Keratinocyte (primary cell): ENCODE measurements at regions not wholly inside any gene's neighbourhood (a gene's known extent, or its start where the extent isn't known, plus 50 kb on each side); places are given as distances from the start of the nearest gene placed in this dataset.

Source experiments
- DNase-seq: peaks from one replicate; pipeline ENCODE4 v3.0.0-alpha.2; 2011; ENCODE audit warnings: low read depth, missing footprints, low spot score
- FAIRE-seq: peaks from 2 replicates; lab custom pipeline; 2011; peaks lifted over from hg19 to GRCh38; lab: Jason Lieb, UNC
- H2AFZ ChIP-seq: 2 replicates; pipeline ENCODE4 v1.6.0; 2012; ENCODE audit warnings: low read length, control low read depth, inconsistent platforms; ENCODE audit not compliant: control insufficient read depth
- H3K27ac ChIP-seq: 2 replicates; pipeline ENCODE4 v1.5.1; 2011; ENCODE audit warnings: low read length; ENCODE audit not compliant: control insufficient read depth, insufficient read depth
- H3K27me3 ChIP-seq: 3 replicates; pipeline ENCODE4 v1.6.0; 2011; ENCODE audit warnings: low read length; ENCODE audit not compliant: control insufficient read depth, insufficient read depth; ENCODE audit errors: extremely low read depth
- H3K36me3 ChIP-seq, 2 experiments: 2 replicates in 1 of 2; 3 replicates in 1 of 2; pipeline ENCODE4 v1.5.1; 2011; ENCODE audit warnings: low read length in 2 of 2, mild to moderate bottlenecking in 1 of 2; ENCODE audit not compliant: control insufficient read depth in 2 of 2, insufficient read depth in 2 of 2; ENCODE audit errors: extremely low read depth in 1 of 2
- H3K4me1 ChIP-seq: 3 replicates; pipeline ENCODE4 v1.5.1; 2011; ENCODE audit warnings: low read length; ENCODE audit not compliant: control insufficient read depth, insufficient read depth; ENCODE audit errors: extremely low read depth
- H3K4me2 ChIP-seq: 3 replicates; pipeline ENCODE4 v1.6.0; 2011; ENCODE audit warnings: low read depth, low read length; ENCODE audit not compliant: control insufficient read depth, insufficient read depth; ENCODE audit errors: extremely low read depth
- H3K4me3 ChIP-seq, 3 experiments: fragments of 200-600 bp in 1 of 3; sonication (generic) in 1 of 3; 2 replicates in 2 of 3; 3 replicates in 1 of 3; pipeline ENCODE4 v1.5.1; 2011 to 2016; ENCODE audit warnings: low read length in 3 of 3, mild to moderate bottlenecking in 3 of 3, control low read depth in 2 of 3, inconsistent platforms in 1 of 3, low read depth in 1 of 3, mixed read lengths in 1 of 3, mixed run types in 1 of 3, moderate library complexity in 1 of 3; ENCODE audit not compliant: control insufficient read depth in 2 of 3, insufficient read depth in 2 of 3; ENCODE audit errors: extremely low read depth in 1 of 3
- H3K79me2 ChIP-seq: 2 replicates; pipeline ENCODE4 v1.6.0; 2012; ENCODE audit warnings: low read length; ENCODE audit not compliant: control insufficient read depth, insufficient read depth
- H3K9ac ChIP-seq: 3 replicates; pipeline ENCODE4 v1.6.0; 2011; ENCODE audit warnings: low read length; ENCODE audit not compliant: control insufficient read depth, insufficient read depth; ENCODE audit errors: extremely low read depth
- H3K9me1 ChIP-seq: 3 replicates; pipeline ENCODE4 v1.6.0; 2011; ENCODE audit warnings: low read length; ENCODE audit not compliant: control insufficient read depth, insufficient read depth; ENCODE audit errors: extremely low read depth
- H3K9me3 ChIP-seq: 2 replicates; pipeline ENCODE4 v1.5.1; 2012; ENCODE audit warnings: low read depth, low read length; ENCODE audit not compliant: control insufficient read depth
- H4K20me1 ChIP-seq: 3 replicates; pipeline ENCODE4 v1.6.0; 2011; ENCODE audit warnings: low read length; ENCODE audit not compliant: control insufficient read depth, insufficient read depth; ENCODE audit errors: extremely low read depth
- CTCF ChIP-seq, 3 experiments: IDR thresholded peaks in 1 of 3; conservative IDR thresholded peaks in 1 of 3; optimal IDR thresholded peaks in 1 of 3; 2 replicates in 2 of 3; 3 replicates in 1 of 3; pipeline versions ENCODE3 to v1.5.1; 2011; ENCODE audit warnings: low read length in 3 of 3, mild to moderate bottlenecking in 3 of 3, moderate library complexity in 2 of 3, control low read depth in 1 of 3, inconsistent platforms in 1 of 3; ENCODE audit not compliant: insufficient read depth in 2 of 3; ENCODE audit errors: extremely low read depth in 1 of 3
- EZH2 ChIP-seq: IDR thresholded peaks from one replicate; pipeline ENCODE4 v1.6.1; 2012; ENCODE audit warnings: inconsistent platforms, mild to moderate bottlenecking, low read length, moderate library complexity
- dilution Hi-C: fragments of 300-500 bp; cut with MboI; formaldehyde crosslinking; loops from one replicate; pipeline ENCODE4 v1.7.0; 2020; ENCODE audit warnings: low sequenced_read_pairs; ENCODE audit not compliant: extremely low pct_ligation_motif_present

GRCh38 chr18:57220480-57220879 is 73.6 kb downstream of the BOD1L2 start:
- Histone ChIP-seq H2AFZ (no peak overlapping the region), H3K27ac (no peak overlapping the region), H3K4me2 (no peak overlapping the region), H3K4me1 (no peaks in the 10 kb centered on the region), H3K79me2 (no peaks in the 10 kb centered on the region), H3K27me3 (no peaks in the 10 kb centered on the region), H3K9me3 (no peaks in the 10 kb centered on the region), H3K9me1 (no peaks in the 10 kb centered on the region), H4K20me1 (no peaks in the 10 kb centered on the region), H3K36me3 (no peaks in the 10 kb centered on the region), H3K4me3 (no peak overlapping the region), H3K9ac (no peak overlapping the region)
- TF ChIP-seq EZH2: no peak
- no peak for TF ChIP-seq CTCF (optimal IDR thresholded peaks at IDR 0.05 in 1 of 3, IDR thresholded peaks at IDR 0.05 in 1 of 3, conservative IDR thresholded peaks at IDR 0.05 in 1 of 3; ENCODE audit: extremely low read depth in 1 of 3, insufficient read depth in 2 of 3, low read length in 3 of 3)
- FAIRE-seq (no peak), DNase-seq (no peak)
- dilution Hi-C loops: no loop called here

- Histone ChIP-seq H3K36me3 (no peaks in the 10 kb centered on the region), H3K9ac (no peak overlapping the region), H3K4me2 (no peak overlapping the region), H3K79me2 (no peaks in the 10 kb centered on the region), H3K9me1 (no peaks in the 10 kb centered on the region), H3K4me1 (no peaks in the 10 kb centered on the region), H3K4me3 (no peak overlapping the region), H3K9me3 (no peaks in the 10 kb centered on the region), H2AFZ (no peak overlapping the region), H4K20me1 (no peaks in the 10 kb centered on the region), H3K27ac (no peak overlapping the region), H3K27me3 (no peaks in the 10 kb centered on the region)
- no peak for FAIRE-seq
- no peak for TF ChIP-seq CTCF (optimal IDR thresholded peaks at IDR 0.05 in 1 of 3, IDR thresholded peaks at IDR 0.05 in 1 of 3, conservative IDR thresholded peaks at IDR 0.05 in 1 of 3; ENCODE audit: extremely low read depth in 1 of 3, insufficient read depth in 2 of 3, low read length in 3 of 3)
- no peak for TF ChIP-seq EZH2
- no peak for DNase-seq
- dilution Hi-C loops: no loop called here
Measured at GRCh38 chr18:57220930-57221483, 74.1 kb downstream of the BOD1L2 start.
